WERI-Rb-1 (cell line): ENCODE measurements at regions not wholly inside any gene's neighbourhood (a gene's known extent, or its start where the extent isn't known, plus 50 kb on each side); places are given as distances from the start of the nearest gene placed in this dataset.

ENCODE experiments used
- DNase-seq: peaks from one replicate; pipeline ENCODE4 v3.0.0-alpha.2; 2020
- H3K27ac ChIP-seq: fragments of 250-450 bp; sonication (Bioruptor Pico); 2 replicates; pipeline ENCODE4 v1.5.1; 2020; ENCODE audit warnings: mild to moderate bottlenecking, moderate library complexity
- H3K27me3 ChIP-seq: fragments of 250-450 bp; sonication (Bioruptor Pico); 2 replicates; pipeline ENCODE4 v1.5.1; 2021; ENCODE audit warnings: mild to moderate bottlenecking, low read depth, moderate library complexity; ENCODE audit not compliant: insufficient read depth, severe bottlenecking
- H3K36me3 ChIP-seq: fragments of 250-450 bp; sonication (Bioruptor Pico); 2 replicates; pipeline ENCODE4 v1.5.1; 2020; ENCODE audit warnings: mild to moderate bottlenecking, moderate library complexity
- H3K4me3 ChIP-seq: 2 replicates; pipeline ENCODE4 v1.5.1; 2011; ENCODE audit warnings: low read depth, mild to moderate bottlenecking, control low read depth, low read length
- H3K9me3 ChIP-seq: fragments of 250-450 bp; sonication (Bioruptor Pico); 2 replicates; pipeline ENCODE4 v1.5.1; 2021; ENCODE audit warnings: mild to moderate bottlenecking, moderate library complexity; ENCODE audit not compliant: severe bottlenecking
- CTCF ChIP-seq: IDR thresholded peaks from 2 replicates; pipeline ENCODE4 v1.5.1; 2011; ENCODE audit warnings: low read depth, mild to moderate bottlenecking, control low read depth, inconsistent platforms, low read length

- TF ChIP-seq CTCF = no peak
- peak; percentile 89 for DNase-seq
Measured at GRCh38 chr4:67106861-67107460, 438.3 kb downstream of the CENPC start.

GRCh38 chr4:67104145-67104544 is 441.2 kb downstream of the CENPC start:
- no peaks in the 10 kb centered on the region for H3K36me3 ChIP-seq
- DNase-seq = peak; percentile 22
- no peak for TF ChIP-seq CTCF
- no peaks in the 10 kb centered on the region for H3K27me3 ChIP-seq
- H3K9me3 ChIP-seq = no peaks in the 10 kb centered on the region
- H3K4me3 ChIP-seq = no peak overlapping the region
- no peak overlapping the region; the same call in 1 of the 2 replicates for H3K27ac ChIP-seq

More at GRCh38 chr4:67106861-67107460, 438.3 kb downstream of the CENPC start:
- Histone ChIP-seq H3K4me3 (peak overlapping the region; percentile 7), H3K36me3 (no peaks in the 10 kb centered on the region), H3K9me3 (no peaks in the 10 kb centered on the region), H3K27me3 (no peaks in the 10 kb centered on the region), H3K27ac (peak overlapping the region; percentile 70)

GRCh38 chr4:67103001-67103747 is 442.1 kb downstream of the CENPC start:
- peak; percentile 24 for DNase-seq
- no peak for TF ChIP-seq CTCF
- Histone ChIP-seq H3K4me3 (no peak overlapping the region), H3K27me3 (no peaks in the 10 kb centered on the region), H3K9me3 (no peaks in the 10 kb centered on the region), H3K36me3 (no peaks in the 10 kb centered on the region), H3K27ac (no peak overlapping the region)

- H3K9me3 ChIP-seq = no peaks in the 10 kb centered on the region
- TF ChIP-seq CTCF = no peak
- DNase-seq = no peak
- H3K27me3 ChIP-seq = no peaks in the 10 kb centered on the region
- H3K27ac ChIP-seq = no peak overlapping the region
- no peaks in the 10 kb centered on the region for H3K36me3 ChIP-seq
- no peak overlapping the region for H3K4me3 ChIP-seq
Measured at GRCh38 chr4:67101612-67102011, 443.7 kb downstream of the CENPC start.

- no peaks in the 10 kb centered on the region for H3K27me3 ChIP-seq
- no peaks in the 10 kb centered on the region for H3K9me3 ChIP-seq
- TF ChIP-seq CTCF = no peak
- H3K27ac ChIP-seq = no peak overlapping the region
- H3K36me3 ChIP-seq = no peaks in the 10 kb centered on the region
- no peak overlapping the region for H3K4me3 ChIP-seq
- DNase-seq = no peak
Measured at GRCh38 chr4:67092351-67092750, 453.0 kb downstream of the CENPC start.
